GM12801 (cell line): ENCODE measurements at regions not wholly inside any gene's neighbourhood (a gene's known extent, or its start where the extent isn't known, plus 50 kb on each side); places are given as distances from the start of the nearest gene placed in this dataset.

Experiments
- TF ChIP-seq, protein P1 (sequence below): IDR thresholded peaks from one replicate; pipeline ENCODE4 v1.5.1; 2011; ENCODE audit warnings: control low read depth; ENCODE audit not compliant: insufficient read length; ENCODE audit errors: extremely low read depth

GRCh38 chr16:17668386-17668785 is 197.6 kb upstream of the XYLT1 start:
- TF ChIP-seq, protein P1, sequence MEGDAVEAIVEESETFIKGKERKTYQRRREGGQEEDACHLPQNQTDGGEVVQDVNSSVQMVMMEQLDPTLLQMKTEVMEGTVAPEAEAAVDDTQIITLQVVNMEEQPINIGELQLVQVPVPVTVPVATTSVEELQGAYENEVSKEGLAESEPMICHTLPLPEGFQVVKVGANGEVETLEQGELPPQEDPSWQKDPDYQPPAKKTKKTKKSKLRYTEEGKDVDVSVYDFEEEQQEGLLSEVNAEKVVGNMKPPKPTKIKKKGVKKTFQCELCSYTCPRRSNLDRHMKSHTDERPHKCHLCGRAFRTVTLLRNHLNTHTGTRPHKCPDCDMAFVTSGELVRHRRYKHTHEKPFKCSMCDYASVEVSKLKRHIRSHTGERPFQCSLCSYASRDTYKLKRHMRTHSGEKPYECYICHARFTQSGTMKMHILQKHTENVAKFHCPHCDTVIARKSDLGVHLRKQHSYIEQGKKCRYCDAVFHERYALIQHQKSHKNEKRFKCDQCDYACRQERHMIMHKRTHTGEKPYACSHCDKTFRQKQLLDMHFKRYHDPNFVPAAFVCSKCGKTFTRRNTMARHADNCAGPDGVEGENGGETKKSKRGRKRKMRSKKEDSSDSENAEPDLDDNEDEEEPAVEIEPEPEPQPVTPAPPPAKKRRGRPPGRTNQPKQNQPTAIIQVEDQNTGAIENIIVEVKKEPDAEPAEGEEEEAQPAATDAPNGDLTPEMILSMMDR, result no peak

GRCh38 chr16:17666293-17666692 is 195.5 kb upstream of the XYLT1 start:
- TF ChIP-seq, protein P1, result no peak

DNA sequence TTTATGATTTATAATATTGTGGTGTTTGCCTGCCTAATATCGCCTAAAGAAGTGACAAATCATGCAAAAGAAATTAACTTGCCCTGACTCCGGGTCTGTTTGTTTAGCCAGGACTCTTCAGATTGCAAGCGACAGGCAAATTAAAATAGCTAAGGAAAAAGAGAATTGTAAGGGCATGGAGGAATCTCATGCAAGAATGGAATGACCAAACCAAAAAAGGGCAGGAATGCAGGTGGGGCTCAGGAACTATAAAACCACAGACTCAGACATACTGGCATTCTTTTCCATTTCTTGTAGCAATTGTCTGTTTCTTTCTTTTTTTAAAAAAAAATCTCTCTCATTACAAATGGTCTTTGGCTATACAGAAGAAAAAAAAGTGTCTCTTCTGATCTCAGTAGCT is 188.1 kb upstream of the XYLT1 start:
- TF ChIP-seq, protein P1, result no peak

- TF ChIP-seq, protein P1, result no peak
Measured at GRCh38 chr16:17657045-17657444, 186.3 kb upstream of the XYLT1 start.

DNA sequence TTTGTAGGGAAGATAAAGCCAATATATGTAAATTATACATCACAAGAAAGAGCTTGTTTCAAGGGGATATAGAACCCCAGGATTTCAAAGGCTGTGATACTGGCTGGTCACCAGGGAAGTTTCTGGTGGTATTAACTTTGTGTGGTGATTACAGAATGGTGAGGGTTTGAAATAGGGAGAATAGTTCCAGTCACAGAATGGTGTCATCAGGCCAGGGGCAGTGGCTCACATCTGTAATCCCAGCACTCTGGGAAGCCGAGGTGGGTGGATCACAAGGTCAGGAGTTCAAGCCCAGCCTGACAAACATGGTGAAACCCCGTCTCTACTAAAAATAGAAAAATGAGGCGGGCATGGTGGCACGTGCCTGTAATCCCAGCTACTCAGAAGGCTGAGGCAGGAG is 183.8 kb upstream of the XYLT1 start:
- TF ChIP-seq, protein P1, result no peak

GRCh38 chr16:17654142-17654541 is 183.4 kb upstream of the XYLT1 start:
- TF ChIP-seq, protein P1, result no peak

DNA sequence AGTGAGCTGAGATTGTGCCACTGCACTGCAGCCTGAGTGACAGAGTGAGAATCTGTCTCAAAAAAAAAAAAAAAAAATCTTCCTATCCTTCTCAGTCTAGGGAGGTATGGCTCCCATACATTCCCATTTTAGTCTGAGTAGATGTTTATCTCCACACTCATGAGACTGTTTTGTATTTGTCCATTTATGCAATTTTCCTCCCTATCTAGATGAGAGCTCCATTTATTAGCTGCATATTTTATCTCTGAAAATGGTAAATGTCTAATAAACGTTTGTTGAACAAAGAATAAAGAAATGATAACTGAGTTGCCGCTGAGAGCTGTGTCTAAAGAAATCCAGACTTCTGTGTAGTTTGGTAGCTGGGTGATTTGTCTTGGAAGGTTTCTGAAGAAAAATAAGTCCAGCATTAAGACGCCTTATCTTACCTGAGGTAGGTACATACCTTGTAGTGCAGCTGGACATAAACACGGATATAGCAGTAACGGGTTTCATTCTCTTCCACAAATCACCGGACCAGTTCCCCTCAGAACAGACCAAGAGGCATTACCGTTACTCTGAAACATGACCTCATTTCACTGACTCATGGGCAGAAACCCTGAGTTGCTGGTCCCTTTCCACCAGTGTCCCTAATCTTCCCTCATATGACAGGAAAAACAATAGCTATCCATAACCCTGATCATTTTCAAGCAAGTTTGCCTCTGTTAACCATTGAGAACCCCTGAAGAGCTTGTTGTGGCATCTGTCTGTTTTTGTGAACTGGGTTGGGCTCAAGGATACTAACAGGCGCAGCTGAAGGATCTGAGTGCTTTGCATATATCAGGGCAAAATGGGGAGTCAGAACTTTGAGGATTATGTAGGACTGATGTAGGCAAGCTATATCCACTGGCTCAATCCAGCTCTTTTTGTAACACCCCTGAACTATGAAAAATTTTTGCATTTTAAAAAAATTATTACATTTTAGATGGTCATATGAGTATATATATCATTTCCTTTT is 177.4 kb upstream of the XYLT1 start:
- TF ChIP-seq, protein P1, result no peak
